ENCODE measurements at regions not wholly inside any gene's neighbourhood (a gene's known extent, or its start where the extent isn't known, plus 50 kb on each side); places are given as distances from the start of the nearest gene placed in this dataset.

- TF ChIP-seq, protein P1, sequence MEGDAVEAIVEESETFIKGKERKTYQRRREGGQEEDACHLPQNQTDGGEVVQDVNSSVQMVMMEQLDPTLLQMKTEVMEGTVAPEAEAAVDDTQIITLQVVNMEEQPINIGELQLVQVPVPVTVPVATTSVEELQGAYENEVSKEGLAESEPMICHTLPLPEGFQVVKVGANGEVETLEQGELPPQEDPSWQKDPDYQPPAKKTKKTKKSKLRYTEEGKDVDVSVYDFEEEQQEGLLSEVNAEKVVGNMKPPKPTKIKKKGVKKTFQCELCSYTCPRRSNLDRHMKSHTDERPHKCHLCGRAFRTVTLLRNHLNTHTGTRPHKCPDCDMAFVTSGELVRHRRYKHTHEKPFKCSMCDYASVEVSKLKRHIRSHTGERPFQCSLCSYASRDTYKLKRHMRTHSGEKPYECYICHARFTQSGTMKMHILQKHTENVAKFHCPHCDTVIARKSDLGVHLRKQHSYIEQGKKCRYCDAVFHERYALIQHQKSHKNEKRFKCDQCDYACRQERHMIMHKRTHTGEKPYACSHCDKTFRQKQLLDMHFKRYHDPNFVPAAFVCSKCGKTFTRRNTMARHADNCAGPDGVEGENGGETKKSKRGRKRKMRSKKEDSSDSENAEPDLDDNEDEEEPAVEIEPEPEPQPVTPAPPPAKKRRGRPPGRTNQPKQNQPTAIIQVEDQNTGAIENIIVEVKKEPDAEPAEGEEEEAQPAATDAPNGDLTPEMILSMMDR (IDR thresholded peaks at IDR 0.05) = no peak
- no peak for TF ChIP-seq POLR2A (IDR thresholded peaks at IDR 0.05)
Observed at GRCh38 chr20:21026951-21027350, 79.2 kb downstream of the LINC00237 start.

All from adrenal gland (tissue), 5 donors.